C4-2B (cell line): ENCODE measurements at regions not wholly inside any gene's neighbourhood (a gene's known extent, or its start where the extent isn't known, plus 50 kb on each side); places are given as distances from the start of the nearest gene placed in this dataset.

Experiments used
- CTCF ChIP-seq: fragments of 450-650 bp; conservative IDR thresholded peaks from 2 replicates; pipeline ENCODE4 v1.5.1; 2017; ENCODE audit warnings: mild to moderate bottlenecking
- ZFX ChIP-seq: fragments of 450-650 bp; IDR thresholded peaks from 2 replicates; pipeline ENCODE4 v1.6.1; 2017

- TF ChIP-seq CTCF (no peak), ZFX (no peak)
Measured at GRCh38 chr2:136297994-136298393, 180.0 kb upstream of the CXCR4 start.
